GM10266 (cell line): ENCODE measurements at regions not wholly inside any gene's neighbourhood (a gene's known extent, or its start where the extent isn't known, plus 50 kb on each side); places are given as distances from the start of the nearest gene placed in this dataset.

Experiments
- DNase-seq: peaks from one replicate; pipeline ENCODE4 v3.0.0; 2012; ENCODE audit errors: extremely low spot score
- TF ChIP-seq, protein P1 (sequence below): IDR thresholded peaks from 2 replicates; pipeline ENCODE4 v1.5.1; 2012; ENCODE audit warnings: mild to moderate bottlenecking, low read depth; ENCODE audit not compliant: control insufficient read depth, insufficient read depth; ENCODE audit errors: missing control alignments

- TF ChIP-seq, protein P1, sequence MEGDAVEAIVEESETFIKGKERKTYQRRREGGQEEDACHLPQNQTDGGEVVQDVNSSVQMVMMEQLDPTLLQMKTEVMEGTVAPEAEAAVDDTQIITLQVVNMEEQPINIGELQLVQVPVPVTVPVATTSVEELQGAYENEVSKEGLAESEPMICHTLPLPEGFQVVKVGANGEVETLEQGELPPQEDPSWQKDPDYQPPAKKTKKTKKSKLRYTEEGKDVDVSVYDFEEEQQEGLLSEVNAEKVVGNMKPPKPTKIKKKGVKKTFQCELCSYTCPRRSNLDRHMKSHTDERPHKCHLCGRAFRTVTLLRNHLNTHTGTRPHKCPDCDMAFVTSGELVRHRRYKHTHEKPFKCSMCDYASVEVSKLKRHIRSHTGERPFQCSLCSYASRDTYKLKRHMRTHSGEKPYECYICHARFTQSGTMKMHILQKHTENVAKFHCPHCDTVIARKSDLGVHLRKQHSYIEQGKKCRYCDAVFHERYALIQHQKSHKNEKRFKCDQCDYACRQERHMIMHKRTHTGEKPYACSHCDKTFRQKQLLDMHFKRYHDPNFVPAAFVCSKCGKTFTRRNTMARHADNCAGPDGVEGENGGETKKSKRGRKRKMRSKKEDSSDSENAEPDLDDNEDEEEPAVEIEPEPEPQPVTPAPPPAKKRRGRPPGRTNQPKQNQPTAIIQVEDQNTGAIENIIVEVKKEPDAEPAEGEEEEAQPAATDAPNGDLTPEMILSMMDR: no peak
- no peak for DNase-seq
Measured at GRCh38 chr5:125289606-125290005, 543.2 kb upstream of the ZNF608 start.

DNA sequence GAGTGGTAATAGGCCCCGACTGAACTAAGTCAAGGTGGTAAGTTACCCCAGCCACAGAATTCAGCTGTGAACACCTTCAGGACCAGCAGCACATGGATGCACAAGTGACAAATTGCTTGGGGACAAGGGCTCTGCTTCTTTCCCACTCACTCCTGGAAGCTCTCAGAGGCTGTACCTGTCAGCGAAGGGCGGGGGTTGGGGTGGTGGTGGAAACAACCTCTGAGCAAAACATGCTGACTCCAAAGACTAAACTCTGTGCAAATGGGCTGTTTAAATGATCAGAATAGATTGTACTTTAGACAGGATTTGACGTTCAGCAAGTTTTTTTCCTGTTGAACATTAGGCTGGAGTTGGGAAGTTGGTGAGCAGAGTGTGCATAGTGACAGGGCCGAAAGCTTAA is 544.5 kb upstream of the ZNF608 start:
- no peak for DNase-seq
- TF ChIP-seq, protein P1: no peak

GRCh38 chr5:125291447-125291846 is 545.0 kb upstream of the ZNF608 start:
- DNase-seq: no peak
- TF ChIP-seq, protein P1: no peak

DNA sequence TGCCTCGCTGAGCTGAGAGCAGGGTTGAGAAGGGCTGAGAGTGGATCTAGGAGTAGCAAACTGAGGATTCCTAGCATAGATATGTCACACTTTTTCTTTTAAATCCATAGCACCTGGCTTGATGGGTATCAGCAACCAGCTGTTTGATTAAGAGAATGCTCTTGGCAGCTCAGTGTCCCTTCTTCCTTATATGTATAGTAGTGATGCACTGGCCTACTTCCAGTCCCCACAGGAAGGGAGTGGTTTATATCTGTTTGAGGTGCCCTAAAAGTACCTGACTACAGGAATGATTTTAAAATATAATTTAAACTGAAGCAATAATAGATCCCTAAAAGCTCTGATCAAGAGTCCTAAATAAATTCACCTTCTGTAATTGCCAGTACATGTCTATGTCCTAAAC is 546.8 kb upstream of the ZNF608 start:
- no peak for DNase-seq
- TF ChIP-seq, protein P1: no peak

DNA sequence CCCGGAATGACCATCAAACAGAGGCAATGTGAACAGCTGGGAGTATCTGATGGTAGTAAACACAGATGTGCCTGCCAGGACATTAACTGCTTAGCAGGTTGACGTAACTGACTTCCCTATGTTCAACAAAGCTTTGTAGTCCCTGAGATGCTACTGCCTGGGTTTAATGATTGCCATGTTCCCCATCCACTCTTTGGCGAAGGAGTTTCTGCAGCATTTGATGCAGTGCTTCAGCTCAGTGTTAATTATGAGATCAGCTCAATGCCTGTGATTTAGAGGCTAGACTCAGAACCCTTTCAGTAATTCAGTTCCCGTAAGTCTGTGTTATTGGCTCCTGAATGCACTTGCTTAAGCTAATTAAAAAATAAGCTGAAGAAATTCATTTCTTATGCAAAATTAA is 547.3 kb upstream of the ZNF608 start:
- TF ChIP-seq, protein P1: no peak
- DNase-seq: no peak

- DNase-seq: no peak
- TF ChIP-seq, protein P1: no peak
Measured at GRCh38 chr5:125294844-125295243, 548.4 kb upstream of the ZNF608 start.

GRCh38 chr5:125295405-125295872 is 549.0 kb upstream of the ZNF608 start:
- DNase-seq: no peak
- TF ChIP-seq, protein P1: no peak
